Sigmoid colon (tissue), 4 donors: ENCODE measurements at regions not wholly inside any gene's neighbourhood (a gene's known extent, or its start where the extent isn't known, plus 50 kb on each side); places are given as distances from the start of the nearest gene placed in this dataset.

Source experiments
- EP300 ChIP-seq, 4 donors: sonication (generic); formaldehyde crosslinking; IDR thresholded peaks; one replicate each; pipeline ENCODE4 v1.6.1; 2017; ENCODE audit warnings: antibody characterized with exemption in 4 of 4
- POLR2A ChIP-seq, 2 donors: fragments of 450-650 bp; IDR thresholded peaks; one replicate each; pipeline ENCODE4 v1.6.1; 2016; ENCODE audit warnings: antibody characterized with exemption in 2 of 2, mild to moderate bottlenecking in 2 of 2, moderate library complexity in 2 of 2
- POLR2AphosphoS5 ChIP-seq, 4 donors: sonication (generic); formaldehyde crosslinking; IDR thresholded peaks; one replicate each; pipeline ENCODE4 v1.6.1; 2017; ENCODE audit warnings: antibody characterized with exemption in 4 of 4
- TF ChIP-seq, protein P1 (sequence below), 4 experiments: fragments of 450-650 bp in 3 of 4; fragments of 200-600 bp in 1 of 4; IDR thresholded peaks; one replicate each; pipeline ENCODE4 v1.5.1; 2016 to 2019; ENCODE audit warnings: antibody characterized with exemption in 4 of 4, mild to moderate bottlenecking in 3 of 4, moderate library complexity in 2 of 4

DNA sequence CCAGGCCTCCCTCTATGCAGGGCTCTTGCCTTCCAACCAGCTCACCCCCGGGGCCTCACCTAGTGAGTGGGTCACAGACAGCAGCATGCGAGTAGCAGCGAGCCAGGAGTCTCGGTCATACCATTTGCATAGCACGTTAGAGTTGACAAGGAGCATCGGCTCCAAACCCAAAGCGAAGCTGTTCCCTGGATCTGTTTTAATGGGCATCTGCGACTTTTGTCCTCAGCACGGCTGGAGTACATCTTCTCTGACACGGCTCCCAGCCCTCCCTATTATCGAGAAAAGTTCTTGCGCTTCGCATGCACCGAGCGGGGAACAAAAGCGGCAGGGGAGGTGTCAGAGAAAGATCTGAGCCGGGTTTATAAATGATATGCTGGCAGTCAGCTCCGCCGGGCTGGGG is 253.3 kb downstream of the MAF start:
- TF ChIP-seq, protein P1, sequence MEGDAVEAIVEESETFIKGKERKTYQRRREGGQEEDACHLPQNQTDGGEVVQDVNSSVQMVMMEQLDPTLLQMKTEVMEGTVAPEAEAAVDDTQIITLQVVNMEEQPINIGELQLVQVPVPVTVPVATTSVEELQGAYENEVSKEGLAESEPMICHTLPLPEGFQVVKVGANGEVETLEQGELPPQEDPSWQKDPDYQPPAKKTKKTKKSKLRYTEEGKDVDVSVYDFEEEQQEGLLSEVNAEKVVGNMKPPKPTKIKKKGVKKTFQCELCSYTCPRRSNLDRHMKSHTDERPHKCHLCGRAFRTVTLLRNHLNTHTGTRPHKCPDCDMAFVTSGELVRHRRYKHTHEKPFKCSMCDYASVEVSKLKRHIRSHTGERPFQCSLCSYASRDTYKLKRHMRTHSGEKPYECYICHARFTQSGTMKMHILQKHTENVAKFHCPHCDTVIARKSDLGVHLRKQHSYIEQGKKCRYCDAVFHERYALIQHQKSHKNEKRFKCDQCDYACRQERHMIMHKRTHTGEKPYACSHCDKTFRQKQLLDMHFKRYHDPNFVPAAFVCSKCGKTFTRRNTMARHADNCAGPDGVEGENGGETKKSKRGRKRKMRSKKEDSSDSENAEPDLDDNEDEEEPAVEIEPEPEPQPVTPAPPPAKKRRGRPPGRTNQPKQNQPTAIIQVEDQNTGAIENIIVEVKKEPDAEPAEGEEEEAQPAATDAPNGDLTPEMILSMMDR (IDR thresholded peaks at IDR 0.05) = no peak
- TF ChIP-seq POLR2AphosphoS5 (IDR thresholded peaks at IDR 0.05) = no peak
- no peak for TF ChIP-seq POLR2A (IDR thresholded peaks at IDR 0.05)
- no peak for TF ChIP-seq EP300 (IDR thresholded peaks at IDR 0.05)
